GM12874 (cell line): ENCODE measurements at regions not wholly inside any gene's neighbourhood (a gene's known extent, or its start where the extent isn't known, plus 50 kb on each side); places are given as distances from the start of the nearest gene placed in this dataset.

Experiments
- TF ChIP-seq, protein P1 (sequence below): IDR thresholded peaks from 2 replicates; pipeline ENCODE4 v1.5.1; 2011; ENCODE audit warnings: low read depth, mild to moderate bottlenecking, control low read depth, low read length, moderate library complexity; ENCODE audit not compliant: insufficient read depth

- TF ChIP-seq, protein P1, sequence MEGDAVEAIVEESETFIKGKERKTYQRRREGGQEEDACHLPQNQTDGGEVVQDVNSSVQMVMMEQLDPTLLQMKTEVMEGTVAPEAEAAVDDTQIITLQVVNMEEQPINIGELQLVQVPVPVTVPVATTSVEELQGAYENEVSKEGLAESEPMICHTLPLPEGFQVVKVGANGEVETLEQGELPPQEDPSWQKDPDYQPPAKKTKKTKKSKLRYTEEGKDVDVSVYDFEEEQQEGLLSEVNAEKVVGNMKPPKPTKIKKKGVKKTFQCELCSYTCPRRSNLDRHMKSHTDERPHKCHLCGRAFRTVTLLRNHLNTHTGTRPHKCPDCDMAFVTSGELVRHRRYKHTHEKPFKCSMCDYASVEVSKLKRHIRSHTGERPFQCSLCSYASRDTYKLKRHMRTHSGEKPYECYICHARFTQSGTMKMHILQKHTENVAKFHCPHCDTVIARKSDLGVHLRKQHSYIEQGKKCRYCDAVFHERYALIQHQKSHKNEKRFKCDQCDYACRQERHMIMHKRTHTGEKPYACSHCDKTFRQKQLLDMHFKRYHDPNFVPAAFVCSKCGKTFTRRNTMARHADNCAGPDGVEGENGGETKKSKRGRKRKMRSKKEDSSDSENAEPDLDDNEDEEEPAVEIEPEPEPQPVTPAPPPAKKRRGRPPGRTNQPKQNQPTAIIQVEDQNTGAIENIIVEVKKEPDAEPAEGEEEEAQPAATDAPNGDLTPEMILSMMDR: no peak
Observed at GRCh38 chr11:119876841-119877240, 147.8 kb upstream of the NECTIN1 start.

- TF ChIP-seq, protein P1: no peak
Observed at GRCh38 chr11:119875841-119876600, 147.0 kb upstream of the NECTIN1 start.

- TF ChIP-seq, protein P1: no peak
Observed at GRCh38 chr11:119874660-119875238, 145.7 kb upstream of the NECTIN1 start.

DNA sequence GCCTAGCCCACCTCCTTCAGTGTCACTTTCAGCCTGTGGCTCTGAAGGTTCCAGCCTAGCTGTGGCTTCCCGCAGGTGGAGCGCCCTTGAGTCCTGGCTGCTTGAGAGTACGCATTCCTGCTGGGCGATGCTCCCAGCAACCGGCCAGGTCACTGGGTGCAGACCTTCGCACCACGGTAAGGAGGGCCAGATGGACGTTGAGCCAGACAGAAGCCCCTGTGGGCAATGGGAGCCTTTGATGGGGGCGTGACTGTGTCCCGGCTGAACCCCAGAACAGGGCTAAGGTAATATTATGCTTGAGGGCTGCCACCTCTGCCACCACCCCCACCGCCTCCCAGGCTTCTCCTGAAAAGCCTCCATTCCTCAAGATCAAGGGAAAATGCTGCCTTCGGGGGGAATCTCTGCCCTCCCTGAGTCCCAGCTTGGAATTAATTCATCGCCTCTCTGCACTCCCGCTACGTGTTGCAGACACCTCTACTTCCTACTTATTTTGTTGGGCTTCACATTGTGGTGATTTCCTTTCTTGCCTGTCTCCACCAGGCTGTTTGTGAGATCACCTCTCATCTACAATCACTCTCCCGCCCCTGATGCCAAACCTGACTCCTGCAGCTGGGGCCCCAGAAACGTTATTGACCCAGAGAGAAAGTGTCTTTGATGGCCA is 144.9 kb upstream of the NECTIN1 start:
- TF ChIP-seq, protein P1: no peak

- TF ChIP-seq, protein P1: no peak
Observed at GRCh38 chr11:119872611-119873310, 143.8 kb upstream of the NECTIN1 start.

- TF ChIP-seq, protein P1: no peak
Observed at GRCh38 chr11:119865661-119866156, 136.7 kb upstream of the NECTIN1 start.

GRCh38 chr11:119864836-119865235 is 135.8 kb upstream of the NECTIN1 start:
- TF ChIP-seq, protein P1: no peak
